Mesenchymal stem cell (in vitro differentiated cells and primary cell): ENCODE measurements at regions not wholly inside any gene's neighbourhood (a gene's known extent, or its start where the extent isn't known, plus 50 kb on each side); places are given as distances from the start of the nearest gene placed in this dataset.

Experiments used
- DNase-seq: peaks from one replicate; pipeline ENCODE4 v3.0.0-alpha.2; 2013
- H2AFZ ChIP-seq: one replicate; pipeline ENCODE4 v1.6.1; 2013; ENCODE audit warnings: low read depth, mild to moderate bottlenecking, control low read depth, inconsistent platforms, low read length, moderate library complexity
- H2AK5ac ChIP-seq: 2 replicates; pipeline ENCODE4 v1.6.1; 2013; ENCODE audit warnings: low read length, moderate library complexity, mild to moderate bottlenecking, inconsistent platforms; ENCODE audit not compliant: severe bottlenecking
- H2BK120ac ChIP-seq: one replicate; pipeline ENCODE4 v1.6.1; 2013; ENCODE audit warnings: low read depth, mild to moderate bottlenecking, inconsistent platforms, low read length, moderate library complexity
- H2BK12ac ChIP-seq, 2 experiments: one replicate each; pipeline ENCODE4 v1.6.1; 2013; ENCODE audit warnings: inconsistent platforms in 2 of 2, low read length in 2 of 2, mild to moderate bottlenecking in 2 of 2, moderate library complexity in 2 of 2, control low read depth in 1 of 2
- H2BK15ac ChIP-seq: one replicate; pipeline ENCODE4 v1.6.1; 2013; ENCODE audit warnings: mild to moderate bottlenecking, low read depth, inconsistent platforms; ENCODE audit not compliant: poor library complexity, severe bottlenecking
- H2BK5ac ChIP-seq: 2 replicates; pipeline ENCODE4 v1.6.1; 2013; ENCODE audit warnings: low read depth, mild to moderate bottlenecking, low read length, control low read depth, inconsistent platforms; ENCODE audit not compliant: poor library complexity, severe bottlenecking
- H3K14ac ChIP-seq, 2 experiments: one replicate each; pipeline ENCODE4 v1.6.1; 2013; ENCODE audit warnings: inconsistent platforms in 2 of 2, low read length in 2 of 2, control low read depth in 1 of 2, mild to moderate bottlenecking in 1 of 2, moderate library complexity in 1 of 2
- H3K18ac ChIP-seq, 2 experiments: one replicate each; pipeline ENCODE4 v1.6.1; 2013; ENCODE audit warnings: inconsistent platforms in 2 of 2, low read length in 2 of 2, control low read depth in 1 of 2, low read depth in 1 of 2, mild to moderate bottlenecking in 1 of 2
- H3K23ac ChIP-seq, 2 experiments: one replicate each; pipeline ENCODE4 v1.6.1; 2013; ENCODE audit warnings: inconsistent platforms in 2 of 2, low read length in 2 of 2, mild to moderate bottlenecking in 2 of 2, moderate library complexity in 2 of 2, control low read depth in 1 of 2
- H3K27ac ChIP-seq: 2 replicates; pipeline ENCODE4 v1.5.1; 2013; ENCODE audit warnings: mild to moderate bottlenecking, moderate library complexity, low read length, control low read depth, inconsistent platforms; ENCODE audit not compliant: poor library complexity, severe bottlenecking
- H3K27me3 ChIP-seq, 2 experiments: 2 replicates each; pipeline versions ENCODE4 v1.6.1 to v1.7.0; 2013; ENCODE audit warnings: low read length in 2 of 2, mild to moderate bottlenecking in 2 of 2, moderate library complexity in 2 of 2, control low read depth in 1 of 2, inconsistent platforms in 1 of 2; ENCODE audit not compliant: control insufficient read depth in 1 of 2, insufficient read depth in 1 of 2
- H3K36me3 ChIP-seq, 2 experiments: 2 replicates each; pipeline versions ENCODE4 v1.6.1 to v1.7.0; 2013; ENCODE audit warnings: low read length in 2 of 2, control low read depth in 1 of 2, inconsistent platforms in 1 of 2, low read depth in 1 of 2, mild to moderate bottlenecking in 1 of 2; ENCODE audit not compliant: insufficient read depth in 2 of 2, control insufficient read depth in 1 of 2
- H3K4ac ChIP-seq, 2 experiments: one replicate each; pipeline ENCODE4 v1.6.1; 2013; ENCODE audit warnings: inconsistent platforms in 2 of 2, low read length in 2 of 2, mild to moderate bottlenecking in 2 of 2, moderate library complexity in 2 of 2, control low read depth in 1 of 2, low read depth in 1 of 2
- H3K4me1 ChIP-seq: 2 replicates; pipeline ENCODE4 v1.6.1; 2013; ENCODE audit warnings: low read depth, low read length, control low read depth; ENCODE audit not compliant: control insufficient read depth, insufficient read depth
- H3K4me2 ChIP-seq: 2 replicates; pipeline ENCODE4 v1.6.1; 2013; ENCODE audit warnings: low read length, mild to moderate bottlenecking, inconsistent platforms; ENCODE audit not compliant: poor library complexity, severe bottlenecking
- H3K4me3 ChIP-seq, 2 experiments: 2 replicates each; pipeline versions ENCODE4 v1.5.1 to v1.7.0; 2013; ENCODE audit warnings: low read length in 2 of 2, mild to moderate bottlenecking in 2 of 2, control low read depth in 1 of 2, low read depth in 1 of 2; ENCODE audit not compliant: insufficient read depth in 1 of 2
- H3K79me1 ChIP-seq: replicated peaks from 2 replicates; pipeline ENCODE4 v1.6.1; 2013; ENCODE audit warnings: mild to moderate bottlenecking, control low read depth, low read length, inconsistent platforms; ENCODE audit not compliant: poor library complexity, severe bottlenecking
- H3K9ac ChIP-seq: 2 replicates; pipeline ENCODE4 v1.7.0; 2013; ENCODE audit warnings: mild to moderate bottlenecking, low read length, moderate library complexity
- H3K9me3 ChIP-seq: 2 replicates; pipeline ENCODE4 v1.7.0; 2013; ENCODE audit warnings: mild to moderate bottlenecking, low read length; ENCODE audit not compliant: control insufficient read depth
- H4K8ac ChIP-seq: one replicate; pipeline ENCODE4 v1.6.1; 2013; ENCODE audit warnings: inconsistent platforms, mild to moderate bottlenecking, low read length, moderate library complexity
- H4K91ac ChIP-seq: one replicate; pipeline ENCODE4 v1.6.1; 2013; ENCODE audit warnings: mild to moderate bottlenecking, low read length, inconsistent platforms
- WGBS: methylation state at CpG from one replicate; pipeline ENCODE4 v1.1.7; 2013; ENCODE audit warnings: mixed read lengths; 5-methylcytosine and 5-hydroxymethylcytosine counted together

DNA sequence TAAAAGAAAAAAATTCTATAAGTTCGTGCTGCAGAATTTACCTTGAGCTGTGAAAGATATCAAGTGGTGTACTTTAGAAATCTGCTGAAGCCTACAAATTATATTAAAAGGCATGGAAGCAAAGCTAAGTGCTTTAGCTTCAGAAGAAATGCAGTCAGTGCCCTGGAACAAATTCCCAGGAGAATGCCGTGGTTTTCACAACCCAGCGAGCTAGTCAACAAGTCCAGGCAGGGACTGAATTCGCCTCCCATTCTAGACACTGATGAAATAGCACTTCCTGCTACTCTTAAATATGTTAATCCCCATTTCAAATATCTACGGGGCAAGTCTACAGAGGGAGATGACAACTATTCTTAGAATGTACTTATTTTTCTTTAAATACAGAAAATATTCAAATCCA, 326.4 kb upstream of the IGF1R start:
- no peak overlapping the region for H3K4me2 ChIP-seq
- no peaks in the 10 kb centered on the region for H3K36me3 ChIP-seq
- H3K4me3 ChIP-seq, result no peak overlapping the region
- H3K27me3 ChIP-seq, result no peaks in the 10 kb centered on the region
- 37% methylated on average over 3 of the region's 5 CpGs for WGBS
- H2BK12ac ChIP-seq, result no peak overlapping the region
- H2BK120ac ChIP-seq, result no peak overlapping the region
- H2BK15ac ChIP-seq, result no peak overlapping the region
- H3K79me1 ChIP-seq, result no peaks in the 10 kb centered on the region
- H3K9ac ChIP-seq, result no peak overlapping the region
- no peak overlapping the region for H3K4ac ChIP-seq
- no peak overlapping the region for H2AFZ ChIP-seq
- no peak overlapping the region for H2AK5ac ChIP-seq
- no peak overlapping the region for H4K8ac ChIP-seq
- H3K9me3 ChIP-seq, result no peaks in the 10 kb centered on the region
- H4K91ac ChIP-seq, result no peak overlapping the region
- no peak overlapping the region for H2BK5ac ChIP-seq
- no peak overlapping the region for H3K14ac ChIP-seq
- no peak overlapping the region for H3K18ac ChIP-seq
- H3K27ac ChIP-seq, result no peak overlapping the region
- H3K4me1 ChIP-seq, result no peaks in the 10 kb centered on the region
- H3K23ac ChIP-seq, result no peak overlapping the region
- no peak for DNase-seq

- Histone ChIP-seq H3K18ac (no peak overlapping the region), H3K79me1 (no peaks in the 10 kb centered on the region), H2AFZ (no peak overlapping the region), H3K9me3 (no peaks in the 10 kb centered on the region), H3K4me1 (no peaks in the 10 kb centered on the region), H3K4ac (no peak overlapping the region), H3K27ac (no peak overlapping the region), H3K4me2 (no peak overlapping the region), H3K36me3 (no peaks in the 10 kb centered on the region), H3K27me3 (no peaks in the 10 kb centered on the region), H3K14ac (no peak overlapping the region), H2BK15ac (no peak overlapping the region), H4K8ac (no peak overlapping the region), H2BK12ac (no peak overlapping the region), H4K91ac (no peak overlapping the region), H3K23ac (no peak overlapping the region), H2BK5ac (no peak overlapping the region), H3K9ac (no peak overlapping the region), H3K4me3 (no peak overlapping the region), H2BK120ac (no peak overlapping the region), H2AK5ac (no peak overlapping the region)
- no peak for DNase-seq
- 83% methylated on average over 4 of the region's 4 CpGs for WGBS
These were observed 325.8 kb upstream of the IGF1R start for GRCh38 chr15:98322581-98322980.

- no peak overlapping the region for H2AFZ ChIP-seq
- H2BK5ac ChIP-seq, result no peak overlapping the region
- no peaks in the 10 kb centered on the region for H3K9me3 ChIP-seq
- H3K4me1 ChIP-seq, result no peaks in the 10 kb centered on the region
- H3K14ac ChIP-seq, result no peak overlapping the region
- no peak overlapping the region for H2BK15ac ChIP-seq
- no peak overlapping the region for H2AK5ac ChIP-seq
- H3K79me1 ChIP-seq, result no peaks in the 10 kb centered on the region
- H3K23ac ChIP-seq, result no peak overlapping the region
- no peak overlapping the region for H3K27ac ChIP-seq
- no peaks in the 10 kb centered on the region for H3K27me3 ChIP-seq
- no peak overlapping the region for H3K18ac ChIP-seq
- no peak overlapping the region for H3K4me2 ChIP-seq
- H2BK12ac ChIP-seq, result no peak overlapping the region
- WGBS, result no CpG with 5 or more reads among the region's 2 CpGs
- H2BK120ac ChIP-seq, result no peak overlapping the region
- no peak overlapping the region for H3K4ac ChIP-seq
- no peak overlapping the region for H3K9ac ChIP-seq
- H4K8ac ChIP-seq, result no peak overlapping the region
- H3K36me3 ChIP-seq, result no peaks in the 10 kb centered on the region
- H4K91ac ChIP-seq, result no peak overlapping the region
- DNase-seq, result no peak
- H3K4me3 ChIP-seq, result no peak overlapping the region
These were observed 323.9 kb upstream of the IGF1R start for GRCh38 chr15:98324341-98324970.

DNA sequence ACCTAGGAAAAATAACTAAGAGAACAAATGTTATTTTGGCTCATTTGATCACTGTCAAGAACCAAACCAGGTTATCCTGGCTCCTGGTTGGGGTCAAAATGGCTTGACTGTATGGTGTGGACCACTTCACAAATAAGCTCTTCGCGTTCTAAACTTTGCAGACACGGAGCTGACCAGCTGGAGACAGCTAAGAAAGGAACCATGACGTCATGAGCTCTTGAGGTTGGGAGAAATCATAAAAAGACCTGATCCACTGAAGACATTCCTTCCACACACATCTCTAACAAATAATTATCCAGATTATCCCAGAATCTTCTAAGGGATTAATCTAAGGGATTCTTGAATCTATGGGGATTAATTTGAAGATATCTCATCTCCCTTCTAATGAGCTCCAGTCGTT, 321.5 kb upstream of the IGF1R start:
- no peak overlapping the region for H3K4me2 ChIP-seq
- no peak overlapping the region for H3K27ac ChIP-seq
- no peak overlapping the region for H2BK12ac ChIP-seq
- H3K27me3 ChIP-seq, result no peaks in the 10 kb centered on the region
- H4K8ac ChIP-seq, result no peak overlapping the region
- DNase-seq, result no peak
- no peak overlapping the region for H3K4me3 ChIP-seq
- H3K18ac ChIP-seq, result no peak overlapping the region
- WGBS, result 39% methylated on average over 5 of the region's 5 CpGs
- peaks cover 3% of the 10 kb centered on the region for H3K9me3 ChIP-seq
- H2AK5ac ChIP-seq, result no peak overlapping the region
- no peak overlapping the region for H3K23ac ChIP-seq
- no peak overlapping the region for H2BK120ac ChIP-seq
- no peak overlapping the region for H3K9ac ChIP-seq
- no peak overlapping the region for H2BK15ac ChIP-seq
- no peaks in the 10 kb centered on the region for H3K79me1 ChIP-seq
- H3K14ac ChIP-seq, result no peak overlapping the region
- no peak overlapping the region for H2AFZ ChIP-seq
- no peaks in the 10 kb centered on the region for H3K4me1 ChIP-seq
- H4K91ac ChIP-seq, result no peak overlapping the region
- no peaks in the 10 kb centered on the region for H3K36me3 ChIP-seq
- no peak overlapping the region for H3K4ac ChIP-seq
- H2BK5ac ChIP-seq, result no peak overlapping the region
